T47D (cell line): ENCODE measurements at regions not wholly inside any gene's neighbourhood (a gene's known extent, or its start where the extent isn't known, plus 50 kb on each side); places are given as distances from the start of the nearest gene placed in this dataset.

Experiments
- DNase-seq, 2 experiments: peaks; one replicate each; pipeline versions ENCODE4 v3.0.0 to v3.0.0-alpha.2; 2011 to 2012; ENCODE audit warnings: low read depth in 1 of 2, low spot score in 1 of 2
- JUND ChIP-seq: IDR thresholded peaks from 2 replicates; pipeline ENCODE4 v1.6.1; 2012; ENCODE audit warnings: low read depth
- in situ Hi-C: cut with HindIII; loops from 2 replicates; pipeline ENCODE4 v1.10.0; 2016; ENCODE audit warnings: low sequenced_read_pairs, low pct_unique_long_range_greater_than_20kb

GRCh38 chr10:84659497-84660439, 331.4 kb downstream of the CCSER2 start:
- DNase-seq = no peak
- no peak for TF ChIP-seq JUND
- in situ Hi-C loops = no loop called here

- TF ChIP-seq JUND = no peak
- in situ Hi-C loops = no loop called here
- no peak for DNase-seq
Measured at GRCh38 chr10:84660450-84661159, 332.2 kb downstream of the CCSER2 start.

- in situ Hi-C loops = no loop called here
- no peak for DNase-seq
- no peak for TF ChIP-seq JUND
Measured at GRCh38 chr10:84665211-84665610, 336.8 kb downstream of the CCSER2 start.

- no peak for TF ChIP-seq JUND
- in situ Hi-C loops = no loop called here
- DNase-seq = peak in 1 of 2 experiments; percentile 60
Measured at GRCh38 chr10:84665883-84666463, 337.6 kb downstream of the CCSER2 start.

GRCh38 chr10:84668186-84668763, 339.9 kb downstream of the CCSER2 start:
- in situ Hi-C loops = no loop called here
- DNase-seq = no peak
- TF ChIP-seq JUND = no peak

GRCh38 chr10:84675060-84675459, 346.7 kb downstream of the CCSER2 start:
- in situ Hi-C loops = no loop called here
- DNase-seq = no peak
- no peak for TF ChIP-seq JUND

GRCh38 chr10:84676536-84676935, 348.1 kb downstream of the CCSER2 start:
- no peak for TF ChIP-seq JUND
- in situ Hi-C loops = no loop called here
- DNase-seq = no peak

- TF ChIP-seq JUND = no peak
- DNase-seq = no peak
- in situ Hi-C loops = no loop called here
Measured at GRCh38 chr10:84681781-84682180, 353.4 kb downstream of the CCSER2 start.

GRCh38 chr10:84683550-84683949, 355.2 kb downstream of the CCSER2 start:
- no peak for DNase-seq
- in situ Hi-C loops = no loop called here
- no peak for TF ChIP-seq JUND

GRCh38 chr10:84683980-84684740, 355.8 kb downstream of the CCSER2 start:
- in situ Hi-C loops = no loop called here
- DNase-seq = no peak
- TF ChIP-seq JUND = no peak

GRCh38 chr10:84685047-84685660, 356.8 kb downstream of the CCSER2 start:
- no peak for DNase-seq
- in situ Hi-C loops = no loop called here
- TF ChIP-seq JUND = no peak

- DNase-seq = no peak
- TF ChIP-seq JUND = no peak
- in situ Hi-C loops = no loop called here
Measured at GRCh38 chr10:84693006-84693405, 364.6 kb downstream of the CCSER2 start.
